CD4-positive, alpha-beta T cell treated with Interleukin-4 for 4 hours (primary cell): ENCODE measurements at regions not wholly inside any gene's neighbourhood (a gene's known extent, or its start where the extent isn't known, plus 50 kb on each side); places are given as distances from the start of the nearest gene placed in this dataset.

Experiments
- DNase-seq: peaks from one replicate; pipeline ENCODE4 v3.0.0-alpha.2; 2020

DNA sequence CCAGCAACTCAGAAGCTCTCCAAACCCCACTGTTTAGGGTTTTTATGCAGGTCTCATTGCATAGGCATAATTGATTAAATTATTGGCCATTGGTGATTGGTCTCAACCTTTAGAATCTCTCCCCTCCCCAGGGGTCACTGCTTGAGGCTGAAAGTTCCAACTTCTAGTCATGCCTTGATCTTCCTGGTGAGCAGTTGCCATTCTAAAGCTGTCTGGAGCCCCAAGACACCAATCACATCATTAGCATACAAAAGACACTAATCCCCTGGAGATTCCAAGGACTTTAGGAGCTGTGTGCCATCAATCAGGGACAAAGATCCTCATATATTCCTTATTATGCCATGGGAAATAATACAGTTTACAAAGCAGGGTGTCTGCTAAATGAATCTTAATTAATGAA lies 863.4 kb upstream of the KLHL29 start:
- DNase-seq: no peak

DNA sequence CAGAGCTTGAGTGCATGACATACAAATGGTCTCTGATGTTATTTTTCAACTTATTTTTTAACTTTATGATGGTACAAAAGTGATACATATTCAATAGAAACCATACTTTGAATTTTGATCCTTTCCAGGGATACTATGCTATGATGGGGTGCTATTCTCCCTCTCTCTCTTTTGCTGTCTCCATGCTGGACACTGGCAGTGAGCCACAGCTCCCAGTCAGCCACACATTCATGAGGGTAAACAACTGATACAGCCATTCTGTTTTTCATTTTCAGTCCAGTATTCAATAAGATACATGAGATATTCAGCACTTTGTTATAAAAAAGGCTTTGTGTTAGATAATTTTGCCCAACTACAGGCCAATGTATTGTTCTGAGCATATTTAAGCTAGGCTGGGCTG lies 859.3 kb upstream of the KLHL29 start:
- DNase-seq: no peak

DNA sequence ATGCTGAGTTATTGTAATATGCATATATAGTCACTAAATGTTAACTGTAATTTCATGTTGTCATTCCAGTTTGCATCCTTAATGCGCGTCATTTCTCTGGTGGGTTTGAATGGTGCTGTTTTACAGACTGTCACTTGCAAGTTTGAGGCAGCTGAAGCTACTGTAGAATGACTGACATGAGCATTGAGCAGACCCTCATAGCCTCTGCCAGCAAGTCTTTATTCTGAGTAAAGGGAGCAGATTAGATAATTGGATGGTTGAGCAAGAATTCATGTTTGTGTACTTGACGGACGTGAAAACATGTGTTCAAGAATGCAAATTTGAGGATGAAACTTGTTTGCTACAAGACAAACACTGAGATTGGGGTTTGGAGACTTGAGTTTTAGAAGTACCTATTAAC lies 854.8 kb upstream of the KLHL29 start:
- no peak for DNase-seq

GRCh38 chr2:22536133-22536532 lies 848.8 kb upstream of the KLHL29 start:
- no peak for DNase-seq

- no peak for DNase-seq
These were observed 830.5 kb upstream of the KLHL29 start for GRCh38 chr2:22554453-22554852.

GRCh38 chr2:22557406-22557805 lies 827.6 kb upstream of the KLHL29 start:
- DNase-seq: no peak

GRCh38 chr2:22560021-22560420 lies 825.0 kb upstream of the KLHL29 start:
- no peak for DNase-seq

GRCh38 chr2:22579341-22579740 lies 805.6 kb upstream of the KLHL29 start:
- no peak for DNase-seq

DNA sequence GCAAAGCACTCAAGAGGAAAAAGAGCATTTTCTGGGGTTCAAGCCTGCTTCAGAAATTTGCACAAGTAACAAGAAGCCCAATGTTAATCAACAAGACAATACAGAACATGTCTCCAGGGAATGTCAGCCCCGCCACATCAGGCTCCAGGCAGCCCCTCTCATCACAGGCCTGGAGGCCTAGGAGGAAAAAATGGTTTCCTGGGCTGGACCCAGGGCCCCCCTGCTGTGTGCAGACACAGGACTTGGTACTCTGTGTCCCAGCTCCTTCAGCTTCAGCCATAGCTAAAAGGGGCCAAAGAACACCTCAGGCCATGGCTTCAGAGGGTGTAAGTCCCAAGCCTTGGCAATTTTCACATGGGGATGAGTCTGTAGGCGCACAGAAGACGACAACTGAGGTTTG lies 802.9 kb upstream of the KLHL29 start:
- DNase-seq: no peak

DNA sequence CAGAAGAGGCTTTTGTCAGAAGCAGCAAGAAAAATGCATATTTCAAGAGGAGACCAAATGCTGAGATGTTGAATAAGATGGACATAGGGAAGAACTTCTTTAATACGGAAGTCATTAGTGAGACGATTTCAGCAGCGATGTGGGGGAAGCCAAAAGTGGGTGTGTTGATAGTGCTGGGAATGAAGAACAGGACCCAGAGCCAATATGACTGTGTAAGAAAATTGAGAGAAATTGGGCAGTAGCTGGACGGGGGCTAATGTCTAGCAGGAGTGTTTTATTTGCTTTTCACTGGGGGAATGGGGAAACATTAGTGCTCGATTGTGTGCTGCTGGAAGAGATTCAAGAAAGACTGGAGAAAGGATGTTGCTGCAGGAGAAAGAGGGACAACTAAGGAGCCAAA lies 788.7 kb upstream of the KLHL29 start:
- no peak for DNase-seq

DNA sequence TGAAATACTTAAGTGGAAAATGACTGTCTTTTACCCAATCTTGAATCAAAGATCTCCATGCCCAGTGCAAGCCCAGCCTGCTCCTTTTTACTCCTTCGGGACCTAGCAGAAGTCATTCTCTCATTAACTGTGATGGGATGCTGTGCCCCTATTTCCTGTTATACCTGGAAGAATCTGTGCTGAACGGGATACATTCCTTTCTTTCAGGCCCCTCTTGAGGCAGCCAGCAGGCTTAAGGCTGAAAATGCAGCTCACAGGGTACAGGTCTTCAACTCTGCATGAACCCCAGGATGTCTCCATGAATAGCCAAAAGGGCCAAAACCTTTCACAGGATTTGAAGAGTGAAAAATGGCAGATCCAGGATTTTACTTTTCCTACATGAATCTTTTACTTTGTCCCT lies 784.8 kb upstream of the KLHL29 start:
- DNase-seq: no peak

GRCh38 chr2:22600999-22601398 lies 784.0 kb upstream of the KLHL29 start:
- DNase-seq: no peak

- no peak for DNase-seq
These were observed 780.8 kb upstream of the KLHL29 start for GRCh38 chr2:22604136-22604535.

- DNase-seq: no peak
These were observed 768.9 kb upstream of the KLHL29 start for GRCh38 chr2:22616031-22616430.

DNA sequence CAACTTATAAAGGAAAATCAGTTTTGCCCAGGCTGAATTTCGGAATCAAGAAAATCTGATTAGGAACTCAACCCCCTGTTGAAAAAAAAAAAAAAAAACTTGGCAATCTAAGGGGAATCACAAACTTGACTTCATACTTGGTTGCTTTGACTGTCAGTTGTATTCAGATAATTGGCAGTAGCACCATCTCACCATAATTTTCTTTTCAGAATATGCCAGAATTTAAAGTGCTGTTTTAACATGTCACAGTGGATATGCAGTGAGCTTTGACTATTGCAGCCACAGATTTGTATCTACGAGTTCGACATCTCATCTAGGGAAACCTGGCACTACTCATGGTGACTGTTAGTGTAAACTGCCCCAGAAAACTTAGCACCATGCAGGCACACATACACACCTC lies 761.4 kb upstream of the KLHL29 start:
- DNase-seq: no peak

- DNase-seq: no peak
These were observed 758.4 kb upstream of the KLHL29 start for GRCh38 chr2:22626621-22627020.

- no peak for DNase-seq
These were observed 756.8 kb upstream of the KLHL29 start for GRCh38 chr2:22628221-22628620.

DNA sequence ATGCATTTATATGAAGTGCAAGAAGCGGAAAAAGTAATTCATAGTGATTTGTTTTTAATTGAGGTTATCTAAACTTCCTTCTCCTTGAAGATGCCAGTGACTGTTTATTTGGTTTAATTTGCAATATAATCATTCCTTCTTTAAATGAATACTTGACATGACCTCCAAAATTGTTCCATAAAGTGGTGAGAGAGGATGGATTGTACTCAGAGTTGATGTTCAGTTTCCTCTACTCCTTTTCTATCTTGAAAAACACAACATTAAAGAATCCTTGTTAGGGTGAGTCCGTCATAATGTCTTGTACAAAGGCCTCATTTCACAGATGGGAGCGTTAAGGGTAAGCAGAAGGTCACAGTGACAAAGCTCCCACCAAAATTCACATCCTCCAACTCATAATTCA lies 756.1 kb upstream of the KLHL29 start:
- no peak for DNase-seq

- DNase-seq: no peak
These were observed 750.8 kb upstream of the KLHL29 start for GRCh38 chr2:22634167-22634566.

GRCh38 chr2:22656426-22656825 lies 728.6 kb upstream of the KLHL29 start:
- DNase-seq: no peak

DNA sequence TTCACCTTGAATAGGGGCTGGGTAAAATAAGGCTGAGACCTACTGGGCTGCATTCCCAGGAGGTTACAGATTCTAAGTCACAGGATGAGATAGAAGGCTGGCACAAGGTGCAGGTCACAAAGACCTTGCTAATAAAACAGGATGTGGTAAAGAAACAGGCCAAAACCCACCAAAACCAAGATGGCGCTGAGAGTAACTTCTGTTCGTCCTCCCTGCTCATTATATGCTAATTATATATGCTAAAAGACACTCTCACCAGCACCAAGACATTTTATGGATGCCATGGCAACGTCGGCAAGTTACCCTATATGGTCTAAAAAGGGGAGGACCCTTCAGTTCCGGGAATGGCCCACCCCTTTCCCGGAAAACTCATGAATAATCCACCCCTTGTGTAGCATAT lies 711.5 kb upstream of the KLHL29 start:
- no peak for DNase-seq

DNA sequence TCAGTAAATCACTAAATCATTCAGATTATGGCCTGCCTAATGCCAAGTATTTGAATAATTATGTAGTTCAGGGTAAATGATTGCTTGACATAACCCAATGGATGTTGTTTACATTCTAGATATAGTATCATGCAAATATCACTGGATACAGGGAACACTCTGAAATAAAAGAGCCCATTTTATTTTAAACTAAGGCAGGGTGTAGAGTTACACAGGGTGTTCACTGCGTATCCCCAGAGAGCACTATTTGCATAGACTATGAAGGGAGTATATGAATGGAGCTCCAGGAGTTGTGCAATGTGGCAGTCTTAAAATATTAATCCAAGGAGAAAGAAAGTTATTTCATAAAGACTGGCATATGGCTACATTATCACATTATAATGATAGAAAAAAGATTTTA lies 701.1 kb upstream of the KLHL29 start:
- no peak for DNase-seq

- no peak for DNase-seq
These were observed 694.9 kb upstream of the KLHL29 start for GRCh38 chr2:22690096-22690495.

DNA sequence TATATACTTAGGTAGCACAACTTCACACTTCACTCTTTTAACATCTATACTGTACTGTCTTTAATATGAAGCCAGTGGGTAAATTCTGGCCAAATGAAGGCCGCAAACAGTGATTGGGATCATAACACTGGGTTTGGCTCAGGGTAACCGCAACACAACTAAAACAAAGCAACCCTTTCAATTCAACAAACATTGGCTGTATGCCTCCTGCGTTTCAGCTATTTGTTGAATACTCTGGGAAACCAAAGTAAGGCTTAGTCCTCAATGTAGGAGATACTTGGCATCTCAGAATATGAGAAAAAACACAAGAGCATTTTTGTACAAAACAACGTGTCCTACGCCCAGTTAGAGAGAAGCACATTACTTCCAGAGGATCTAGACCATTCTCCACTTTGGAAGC lies 693.3 kb upstream of the KLHL29 start:
- no peak for DNase-seq

DNA sequence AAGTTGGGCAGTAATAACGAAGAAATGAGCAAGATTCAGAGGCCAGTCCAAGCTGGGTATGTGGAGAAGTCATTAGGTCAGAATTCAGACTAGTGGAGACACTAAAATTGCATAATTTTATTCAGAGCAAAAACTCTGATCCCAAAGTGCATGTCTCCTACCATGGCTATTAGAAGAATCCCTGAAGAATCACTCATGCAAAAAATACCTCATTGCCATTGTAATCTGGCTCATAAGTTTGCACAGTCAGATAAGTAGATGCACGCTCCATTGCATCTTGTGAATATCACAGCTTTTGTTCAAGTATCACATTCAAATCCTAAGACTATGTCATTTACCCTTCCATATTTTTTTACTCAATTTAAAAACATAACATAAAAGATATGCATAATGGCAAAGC lies 692.2 kb upstream of the KLHL29 start:
- no peak for DNase-seq

DNA sequence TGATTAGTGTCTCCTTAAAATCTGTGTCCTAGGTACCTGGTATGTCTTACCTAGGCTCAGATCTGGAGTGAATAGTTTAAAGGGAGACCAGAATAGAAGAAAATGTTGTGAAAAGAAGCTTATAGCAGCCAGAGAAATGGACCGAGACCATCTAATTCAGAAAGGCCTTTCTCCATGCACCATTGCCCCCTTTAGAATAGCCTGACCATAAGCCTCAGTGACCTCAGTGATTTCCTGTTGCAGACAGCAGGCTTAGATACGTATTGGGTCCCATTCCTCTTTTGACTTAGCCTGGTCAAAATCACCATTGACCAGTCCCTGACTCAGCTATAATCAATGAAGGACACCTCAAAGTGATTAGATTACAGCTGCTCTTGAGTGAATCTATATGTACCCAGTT lies 690.7 kb upstream of the KLHL29 start:
- DNase-seq: no peak
